ENCODE measurements at regions not wholly inside any gene's neighbourhood (a gene's known extent, or its start where the extent isn't known, plus 50 kb on each side); places are given as distances from the start of the nearest gene placed in this dataset.
"Not testable (repeated sequence)": the region's sequence is repeated elsewhere in the genome, so short reads cannot be mapped to it uniquely, and the experiment has no call there.

- DNase-seq, result no peak
Measured at GRCh38 chrX:131595120-131595519, 51.2 kb downstream of the OR13H1 start.

GRCh38 chrX:131607792-131608369 is 64.0 kb downstream of the OR13H1 start:
- no peak for DNase-seq

DNA sequence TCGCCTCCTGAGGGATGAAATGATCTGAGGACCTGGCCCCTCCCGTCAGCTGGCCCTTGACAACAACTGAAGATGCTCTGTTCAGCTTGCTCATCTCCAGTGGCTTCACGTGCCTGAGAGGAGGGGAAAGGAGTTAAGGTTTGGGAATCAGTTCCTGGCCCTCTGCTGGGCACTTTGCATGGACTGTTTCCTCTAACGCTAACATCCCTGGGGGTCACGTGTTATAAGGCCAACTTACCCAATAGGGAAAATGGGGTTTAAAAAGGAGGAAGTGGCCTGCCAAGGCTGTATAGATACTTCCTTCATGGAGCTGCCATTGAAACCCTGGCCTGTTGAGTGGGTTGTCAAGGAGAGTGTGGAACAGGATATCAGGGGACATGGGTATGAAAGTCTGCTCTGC is 65.6 kb downstream of the OR13H1 start:
- no peak for DNase-seq

DNA sequence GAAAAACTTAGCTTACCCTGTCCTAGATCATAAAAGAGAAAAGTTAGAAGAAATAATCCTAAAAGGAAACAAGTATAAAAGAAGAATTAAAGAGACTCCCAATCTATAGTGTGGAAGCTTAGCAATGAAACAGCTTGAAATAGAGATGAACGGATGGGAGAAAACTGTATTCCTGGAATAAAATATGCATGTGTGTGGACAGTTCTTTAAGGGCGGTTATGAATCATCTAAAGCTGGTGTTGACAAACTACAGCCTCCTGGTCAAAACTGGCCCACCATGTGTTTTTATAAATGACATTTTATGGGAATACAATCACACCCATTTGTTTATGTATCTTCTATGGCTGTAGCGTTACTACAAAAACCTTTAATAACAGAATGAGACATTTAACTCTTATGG is 69.4 kb downstream of the OR13H1 start:
- DNase-seq, result no peak

GRCh38 chrX:131614241-131614640 is 70.4 kb downstream of the OR13H1 start:
- DNase-seq, result no peak

DNA sequence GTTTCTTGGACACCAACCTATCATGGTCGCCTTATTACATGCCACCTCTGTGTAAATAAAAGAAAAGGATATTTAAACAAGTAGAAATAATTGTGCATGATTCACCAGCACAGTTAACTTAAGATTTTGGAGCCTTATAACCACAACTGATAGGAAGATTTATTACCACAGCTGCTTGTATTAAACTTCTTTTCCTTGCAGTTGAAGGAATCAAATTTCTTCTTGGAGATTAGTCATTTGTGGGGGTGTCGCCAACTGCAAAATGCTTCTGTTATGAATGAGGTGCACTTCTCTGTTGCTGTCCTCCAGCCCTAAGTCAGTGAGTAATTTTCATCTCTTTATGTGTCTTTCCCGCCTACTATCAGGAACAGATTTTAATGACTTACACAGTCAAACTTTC is 73.3 kb downstream of the OR13H1 start:
- DNase-seq, result no peak

DNA sequence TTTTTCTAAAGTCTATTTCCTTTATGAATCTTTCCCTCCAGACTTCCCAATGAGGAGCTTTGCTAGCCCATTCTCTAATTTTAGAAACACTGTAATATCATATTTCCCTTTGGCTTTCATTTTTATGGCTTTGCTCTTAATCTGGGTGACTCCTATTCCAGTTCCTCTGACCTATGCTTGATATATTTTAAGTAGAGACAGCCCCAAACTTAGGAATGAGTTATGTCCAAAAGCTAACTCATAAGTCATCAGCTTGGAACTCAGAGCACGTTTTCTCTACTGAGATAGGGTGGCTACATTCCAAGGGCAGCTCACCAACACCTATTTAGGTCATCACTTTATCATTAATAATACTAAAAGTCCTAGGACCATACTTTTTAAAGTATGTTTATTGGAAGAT is 77.8 kb downstream of the OR13H1 start:
- DNase-seq, result no peak

DNA sequence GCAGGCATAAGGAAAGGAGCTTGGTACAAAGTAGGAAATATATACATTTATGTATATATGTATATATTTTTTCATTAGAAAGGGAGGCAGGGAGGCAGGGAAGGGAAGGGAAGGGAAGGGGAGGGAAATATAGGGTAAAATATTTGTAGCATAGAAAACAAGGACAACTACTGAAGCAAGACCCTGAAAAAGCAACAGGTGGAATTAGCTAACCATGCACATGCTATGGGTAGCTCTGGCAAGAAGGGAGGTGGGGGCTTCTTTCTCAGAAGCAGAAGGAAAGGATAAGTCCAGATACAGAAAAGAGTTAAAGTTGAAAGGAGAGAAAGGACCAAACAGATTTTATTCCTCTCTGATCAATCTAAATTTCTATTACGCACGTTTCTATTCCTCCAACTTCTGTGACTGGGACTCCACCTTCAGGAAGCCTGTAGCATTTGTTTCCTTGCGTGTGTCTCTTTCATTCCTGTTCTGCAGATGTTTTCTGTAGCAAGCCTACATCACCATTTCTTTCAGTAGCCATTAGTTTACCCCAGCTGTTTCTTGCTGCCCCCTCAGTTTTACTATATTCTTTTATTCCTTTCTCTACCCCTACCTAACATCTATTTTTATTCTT is 82.9 kb downstream of the OR13H1 start:
- no peak for DNase-seq

- DNase-seq, result no peak
Measured at GRCh38 chrX:131630534-131630933, 86.7 kb downstream of the OR13H1 start.

- DNase-seq, result no peak
Measured at GRCh38 chrX:131633285-131633917, 89.5 kb downstream of the OR13H1 start.

DNA sequence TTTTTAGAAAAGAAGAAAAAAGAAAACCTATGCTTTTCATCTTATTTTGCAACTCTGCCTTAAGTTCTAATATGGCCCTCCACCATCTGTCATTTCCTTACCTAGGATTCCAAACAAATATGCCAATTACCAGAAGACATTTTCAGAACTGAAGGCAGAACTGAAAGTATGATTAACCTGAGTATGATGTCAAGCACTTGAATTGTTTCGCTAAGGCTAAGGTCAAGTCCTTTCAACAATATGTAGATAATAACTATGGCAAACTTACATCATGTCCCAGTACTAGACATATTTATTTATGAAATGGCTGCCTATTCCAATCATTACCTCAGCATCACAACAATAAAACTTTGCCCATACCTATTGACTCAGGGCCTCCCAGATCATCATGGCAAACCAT is 91.0 kb downstream of the OR13H1 start:
- no peak for DNase-seq

DNA sequence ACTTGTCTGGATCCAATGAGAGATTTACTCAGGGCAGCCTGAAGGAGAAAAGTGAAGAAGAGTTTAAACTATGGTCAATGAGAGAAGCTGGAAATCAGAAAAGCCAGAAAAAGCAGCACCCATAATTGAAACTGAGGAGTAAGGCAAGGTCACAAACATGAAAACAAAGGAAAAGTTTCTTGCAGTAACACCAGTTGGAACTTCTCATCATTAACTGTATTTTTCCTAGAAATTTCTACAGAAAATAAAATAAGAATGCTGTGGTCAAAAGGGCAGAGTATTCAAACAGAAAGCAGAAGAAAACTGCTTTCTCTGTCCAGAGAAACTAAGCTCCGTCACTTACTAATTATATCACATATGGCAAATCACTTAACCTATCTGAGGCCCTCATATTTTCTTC is 102.2 kb downstream of the OR13H1 start:
- DNase-seq, result no peak

- DNase-seq, result no peak
Measured at GRCh38 chrX:131649741-131650140, 105.9 kb downstream of the OR13H1 start.

DNA sequence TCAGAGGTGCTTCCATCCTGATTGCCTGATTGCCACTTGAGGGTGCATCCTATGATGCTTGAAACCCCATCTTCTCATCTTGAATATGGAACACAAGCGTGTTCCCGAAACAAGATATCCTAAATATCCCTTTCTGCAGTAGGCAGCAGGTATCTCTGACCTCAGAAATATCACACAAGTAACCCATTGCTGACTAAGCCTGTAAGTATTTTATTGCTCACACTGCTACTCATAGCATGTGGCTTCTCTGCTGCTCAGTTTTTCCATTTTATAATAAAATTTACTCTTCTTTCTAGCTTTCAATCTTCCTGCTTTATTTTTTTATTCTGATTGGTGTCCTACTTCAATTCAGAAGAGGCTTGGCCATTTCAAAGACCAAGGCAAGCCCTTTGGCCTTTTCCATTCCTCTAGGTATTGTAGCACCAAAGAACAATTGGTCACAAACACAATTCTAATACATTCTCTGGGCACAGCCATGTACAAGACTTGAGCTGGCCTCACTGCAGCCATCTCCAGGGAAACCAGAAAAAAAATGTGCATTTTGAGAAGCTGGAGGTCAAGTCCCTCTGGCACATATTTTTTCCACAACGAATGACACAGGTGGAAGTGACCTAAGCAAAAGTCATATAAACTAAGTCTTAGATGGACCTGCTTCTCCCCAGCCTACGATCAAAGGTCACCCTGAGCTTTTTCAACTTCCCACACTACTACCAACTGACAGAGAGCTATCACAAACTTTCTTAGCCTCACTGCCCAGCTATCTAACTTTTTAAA is 107.0 kb downstream of the OR13H1 start:
- DNase-seq, result no peak

DNA sequence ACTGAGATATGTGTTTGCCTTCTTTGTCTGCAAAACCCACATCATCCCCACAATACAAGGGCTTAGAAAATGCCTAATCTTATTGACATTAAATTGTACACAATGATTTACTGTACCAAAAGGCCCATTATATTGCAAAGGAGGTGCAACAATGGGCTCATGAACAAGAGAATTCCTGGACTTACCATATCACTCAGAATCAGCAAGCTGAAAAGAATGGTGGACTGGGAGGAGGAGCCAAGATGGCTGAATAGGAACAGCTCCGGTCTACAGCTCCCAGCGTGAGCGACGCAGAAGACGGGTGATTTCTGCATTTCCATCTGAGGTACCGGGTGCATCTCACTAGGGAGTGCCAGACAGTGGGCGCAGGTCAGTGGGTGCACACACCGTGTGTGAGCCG is 119.9 kb downstream of the OR13H1 start:
- DNase-seq, result not testable (repeated sequence)

GRCh38 chrX:131671735-131672134 is 127.9 kb downstream of the OR13H1 start:
- no peak for DNase-seq

- DNase-seq, result no peak
Measured at GRCh38 chrX:131675596-131676194, 131.8 kb downstream of the OR13H1 start.

GRCh38 chrX:131677655-131678628 is 134.1 kb downstream of the OR13H1 start:
- no peak for DNase-seq

- DNase-seq, result not testable (repeated sequence)
Measured at GRCh38 chrX:131682735-131683134, 138.9 kb downstream of the OR13H1 start.

- no peak for DNase-seq
Measured at GRCh38 chrX:131693359-131693758, 149.5 kb downstream of the OR13H1 start.

- DNase-seq, result not testable (repeated sequence)
Measured at GRCh38 chrX:131696989-131697388, 153.1 kb downstream of the OR13H1 start.

- DNase-seq, result no peak
Measured at GRCh38 chrX:131703646-131704045, 159.8 kb downstream of the OR13H1 start.

Measured in activated gamma-delta T cell (primary cell).